MCF 10A (cell line): ENCODE measurements at regions not wholly inside any gene's neighbourhood (a gene's known extent, or its start where the extent isn't known, plus 50 kb on each side); places are given as distances from the start of the nearest gene placed in this dataset.

Source experiments
- BruUV-seq: library from RNA; stranded (reverse); fragments of 400-500 nt; replicated peaks from 2 replicates; lab custom pipeline; 2021; lab: Mats Ljungman, UMichigan
- CTCF ChIA-PET: fragments of 300-600 bp; sonication (Branson Sonifier 250); formaldehyde crosslinking; extraction: SDS; loops from one replicate; lab custom pipeline; 2021; ENCODE audit warnings: antibody characterized with exemption, inconsistent platforms; lab: Yijun Ruan, JAX
- POLR2A ChIA-PET: fragments of 300-600, 350-650 bp; sonication (Branson Sonifier 250); formaldehyde crosslinking; extraction: SDS; loops from one replicate; lab custom pipeline; 2020; ENCODE audit warnings: antibody characterized with exemption, inconsistent platforms; lab: Yijun Ruan, JAX
- DNase-seq: peaks from one replicate; pipeline ENCODE4 v3.0.0-alpha.2; 2018; ENCODE audit not compliant: unreplicated experiment
- H3K27ac Mint-ChIP-seq: one replicate; pipeline ENCODE4 v1.8.0; 2022; ENCODE audit warnings: mild to moderate bottlenecking, low read depth, mixed read lengths; ENCODE audit not compliant: unreplicated experiment
- H3K27me3 Mint-ChIP-seq: one replicate; pipeline ENCODE4 v1.8.0; 2022; ENCODE audit warnings: mixed read lengths; ENCODE audit not compliant: insufficient read depth, unreplicated experiment
- H3K36me3 Mint-ChIP-seq: one replicate; pipeline ENCODE4 v1.8.0; 2022; ENCODE audit warnings: mild to moderate bottlenecking, moderate library complexity, mixed read lengths; ENCODE audit not compliant: insufficient read depth, unreplicated experiment
- H3K4me1 Mint-ChIP-seq: one replicate; pipeline ENCODE4 v1.8.0; 2022; ENCODE audit warnings: mixed read lengths; ENCODE audit not compliant: insufficient read depth, unreplicated experiment
- H3K4me3 Mint-ChIP-seq: one replicate; pipeline ENCODE4 v1.8.0; 2022; ENCODE audit warnings: mild to moderate bottlenecking, moderate library complexity, mixed read lengths; ENCODE audit not compliant: unreplicated experiment
- H3K9me3 Mint-ChIP-seq: one replicate; pipeline ENCODE4 v1.8.0; 2022; ENCODE audit warnings: mixed read lengths; ENCODE audit not compliant: unreplicated experiment
- CTCF ChIP-seq: fragments of 200-600 bp; IDR thresholded peaks from one replicate; pipeline ENCODE4 v1.8.0; 2022; ENCODE audit warnings: antibody characterized with exemption, mild to moderate bottlenecking; ENCODE audit not compliant: unreplicated experiment
- intact Hi-C: fragments of 100-400 bp; cut with micrococcal nuclease; formaldehyde crosslinking; loops from 2 replicates; pipeline ENCODE4 v1.14.1; 2022

GRCh38 chr1:190864013-190864641, 386.5 kb upstream of the BRINP3 start:
- Mint-ChIP-seq H3K4me1 (no peaks in the 10 kb centered on the region), H3K9me3 (peaks cover 7% of the 10 kb centered on the region), H3K27ac (no peak overlapping the region), H3K27me3 (no peaks in the 10 kb centered on the region), H3K36me3 (no peaks in the 10 kb centered on the region), H3K4me3 (no peak overlapping the region)
- DNase-seq, result no peak
- intact Hi-C loops, result no loop called here
- TF ChIP-seq CTCF, result no peak
- ChIA-PET POLR2A (interaction anchor here (0.6 to 0.7 kb wide), 2 partner anchors 185 to 1576 kb away, joined by 3 to 4 read pairs; no protein-coding TSS in a partner anchor), CTCF (interaction anchor here (0.6 to 1.1 kb wide), 4 partner anchors 17 to 298 kb away, joined by 3 to 5 read pairs (median 3); no protein-coding TSS in a partner anchor)
- BruUV-seq, result no TSS peak

- TF ChIP-seq CTCF, result no peak
- DNase-seq, result no peak
- ChIA-PET CTCF (no interaction called here), POLR2A (no interaction called here)
- Mint-ChIP-seq H3K4me3 (no peak overlapping the region), H3K27me3 (no peaks in the 10 kb centered on the region), H3K4me1 (no peaks in the 10 kb centered on the region), H3K9me3 (no peaks in the 10 kb centered on the region), H3K27ac (no peak overlapping the region), H3K36me3 (no peaks in the 10 kb centered on the region)
- intact Hi-C loops, result no loop called here
- BruUV-seq, result no TSS peak
These were observed 402.7 kb upstream of the BRINP3 start for GRCh38 chr1:190880352-190880751.

GRCh38 chr1:190881064-190881463, 403.4 kb upstream of the BRINP3 start:
- Mint-ChIP-seq H3K27ac (no peak overlapping the region), H3K27me3 (no peaks in the 10 kb centered on the region), H3K36me3 (no peaks in the 10 kb centered on the region), H3K4me1 (no peaks in the 10 kb centered on the region), H3K9me3 (no peaks in the 10 kb centered on the region), H3K4me3 (no peak overlapping the region)
- CTCF ChIA-PET, result interaction anchor here (0.6 to 1.0 kb wide), 2 partner anchors 17 to 27 kb away, joined by 3 read pairs; no protein-coding TSS in a partner anchor
- BruUV-seq, result no TSS peak
- TF ChIP-seq CTCF, result no peak
- POLR2A ChIA-PET, result no interaction called here
- no peak for DNase-seq
- intact Hi-C loops, result no loop called here

DNA sequence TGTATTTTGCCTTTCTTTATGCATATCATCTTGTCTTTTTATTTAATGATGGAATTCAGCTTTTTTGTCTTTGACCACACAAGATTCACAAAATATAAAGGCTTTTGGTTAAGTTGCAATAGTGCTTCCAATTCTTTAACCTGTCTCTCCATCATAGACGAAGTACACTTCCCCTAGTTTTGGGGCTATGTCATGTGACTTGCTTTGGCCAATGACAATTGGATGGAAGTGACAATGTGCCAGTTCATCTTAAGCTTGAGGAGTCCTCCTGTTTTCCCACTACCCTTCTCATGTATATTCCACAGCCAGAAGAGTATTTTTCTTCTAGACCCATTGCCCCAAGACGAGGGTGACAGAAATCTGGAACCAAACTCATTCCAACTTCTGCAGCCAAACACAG, 419.6 kb upstream of the BRINP3 start:
- H3K36me3 Mint-ChIP-seq, result no peaks in the 10 kb centered on the region
- no TSS peak for BruUV-seq
- no peak overlapping the region for H3K27ac Mint-ChIP-seq
- intact Hi-C loops, result no loop called here
- H3K9me3 Mint-ChIP-seq, result peaks cover 20% of the 10 kb centered on the region
- TF ChIP-seq CTCF, result no peak
- DNase-seq, result no peak
- no peaks in the 10 kb centered on the region for H3K27me3 Mint-ChIP-seq
- H3K4me1 Mint-ChIP-seq, result no peaks in the 10 kb centered on the region
- H3K4me3 Mint-ChIP-seq, result no peak overlapping the region
- ChIA-PET POLR2A (no interaction called here), CTCF (interaction anchor here (0.6 kb wide), 1 partner anchor 64 kb away, joined by 4 read pairs; no protein-coding TSS in a partner anchor)
